Esophagus muscularis mucosa (tissue), 4 donors: ENCODE measurements at regions not wholly inside any gene's neighbourhood (a gene's known extent, or its start where the extent isn't known, plus 50 kb on each side); places are given as distances from the start of the nearest gene placed in this dataset.

Source experiments
- DNase-seq: peaks from one replicate; pipeline ENCODE4 v3.0.0-alpha.2; 2017; ENCODE audit errors: extremely low spot score
- H3K27ac ChIP-seq, 4 donors: fragments of 200-600 bp; sonication (generic); replicated peaks in 1 of 4; 1 replicate in 3 of 4; 2 replicates in 1 of 4; pipeline ENCODE4 v1.5.1; 2016 to 2019; ENCODE audit warnings: mild to moderate bottlenecking in 1 of 4
- H3K27me3 ChIP-seq, 4 donors: fragments of 200-600 bp; sonication (generic); one replicate each; pipeline versions ENCODE4 v1.5.1 to v1.6.0; 2016 to 2019
- H3K36me3 ChIP-seq, 4 donors: fragments of 200-600 bp; sonication (generic); one replicate each; pipeline ENCODE4 v1.5.1; 2016 to 2019
- H3K4me1 ChIP-seq, 4 donors: fragments of 200-600 bp; sonication (generic); one replicate each; pipeline ENCODE4 v1.5.1; 2016 to 2019
- H3K4me3 ChIP-seq, 4 donors: fragments of 200-600 bp; sonication (generic); 1 replicate in 2 of 4; 2 replicates in 2 of 4; pipeline ENCODE4 v1.5.1; 2016 to 2019; ENCODE audit warnings: mild to moderate bottlenecking in 4 of 4, moderate library complexity in 1 of 4
- H3K9me3 ChIP-seq, 4 donors: fragments of 200-600 bp; sonication (generic); 1 replicate in 3 of 4; 2 replicates in 1 of 4; pipeline ENCODE4 v1.5.1; 2016 to 2019
- EP300 ChIP-seq: sonication (generic); formaldehyde crosslinking; IDR thresholded peaks from one replicate; pipeline ENCODE4 v1.6.1; 2017; ENCODE audit warnings: antibody characterized with exemption
- POLR2A ChIP-seq: fragments of 450-650 bp; IDR thresholded peaks from one replicate; pipeline ENCODE4 v1.6.1; 2017; ENCODE audit warnings: antibody characterized with exemption, moderate library complexity, mild to moderate bottlenecking, low read depth
- POLR2AphosphoS5 ChIP-seq, 2 donors: sonication (generic); formaldehyde crosslinking; IDR thresholded peaks; one replicate each; pipeline ENCODE4 v1.6.1; 2017; ENCODE audit warnings: antibody characterized with exemption in 2 of 2
- WGBS: methylation state at CpG from one replicate; pipeline ENCODE4 v1.1.5; 2018; 5-methylcytosine and 5-hydroxymethylcytosine counted together
- intact Hi-C: fragments of 100-400 bp; cut with DNase I; formaldehyde crosslinking; loops from one replicate; pipeline ENCODE4 v1.15.1; 2023
- TF ChIP-seq, protein P1 (sequence below), 3 experiments: fragments of 200-600 bp in 2 of 3; fragments of 450-650 bp in 1 of 3; sonication (generic) in 2 of 3; IDR thresholded peaks; one replicate each; pipeline ENCODE4 v1.5.1; 2017 to 2019; ENCODE audit warnings: antibody characterized with exemption in 3 of 3, mild to moderate bottlenecking in 2 of 3, moderate library complexity in 1 of 3

DNA sequence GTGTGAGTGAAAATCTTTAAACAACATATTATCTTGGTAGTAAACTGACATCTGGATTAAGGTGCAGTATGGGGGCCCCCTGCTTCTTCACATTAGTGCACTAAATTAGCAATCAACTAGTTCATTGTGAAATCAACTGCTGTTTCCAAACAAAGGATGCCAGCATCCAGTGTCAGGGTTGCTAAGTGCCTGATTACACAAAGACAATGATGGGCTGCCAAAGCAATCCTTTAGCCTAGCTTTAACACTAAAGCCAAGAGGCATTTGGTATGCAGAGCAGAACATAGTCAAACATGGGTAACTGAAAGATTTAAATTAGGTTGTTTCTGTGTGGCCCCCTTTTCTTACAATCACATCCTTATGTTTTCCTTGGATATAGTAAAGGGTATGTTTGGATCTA is 543.1 kb upstream of the SLITRK5 start:
- Histone ChIP-seq H3K27ac (no peak overlapping the region), H3K4me3 (no peak overlapping the region), H3K4me1 (no peaks in the 10 kb centered on the region), H3K36me3 (no peaks in the 10 kb centered on the region), H3K9me3 (no peaks in the 10 kb centered on the region), H3K27me3 (no peaks in the 10 kb centered on the region)
- intact Hi-C loops: no loop called here
- DNase-seq: no peak
- TF ChIP-seq POLR2AphosphoS5 (IDR thresholded peaks at IDR 0.05): no peak
- TF ChIP-seq, protein P1, sequence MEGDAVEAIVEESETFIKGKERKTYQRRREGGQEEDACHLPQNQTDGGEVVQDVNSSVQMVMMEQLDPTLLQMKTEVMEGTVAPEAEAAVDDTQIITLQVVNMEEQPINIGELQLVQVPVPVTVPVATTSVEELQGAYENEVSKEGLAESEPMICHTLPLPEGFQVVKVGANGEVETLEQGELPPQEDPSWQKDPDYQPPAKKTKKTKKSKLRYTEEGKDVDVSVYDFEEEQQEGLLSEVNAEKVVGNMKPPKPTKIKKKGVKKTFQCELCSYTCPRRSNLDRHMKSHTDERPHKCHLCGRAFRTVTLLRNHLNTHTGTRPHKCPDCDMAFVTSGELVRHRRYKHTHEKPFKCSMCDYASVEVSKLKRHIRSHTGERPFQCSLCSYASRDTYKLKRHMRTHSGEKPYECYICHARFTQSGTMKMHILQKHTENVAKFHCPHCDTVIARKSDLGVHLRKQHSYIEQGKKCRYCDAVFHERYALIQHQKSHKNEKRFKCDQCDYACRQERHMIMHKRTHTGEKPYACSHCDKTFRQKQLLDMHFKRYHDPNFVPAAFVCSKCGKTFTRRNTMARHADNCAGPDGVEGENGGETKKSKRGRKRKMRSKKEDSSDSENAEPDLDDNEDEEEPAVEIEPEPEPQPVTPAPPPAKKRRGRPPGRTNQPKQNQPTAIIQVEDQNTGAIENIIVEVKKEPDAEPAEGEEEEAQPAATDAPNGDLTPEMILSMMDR (IDR thresholded peaks at IDR 0.05): no peak

DNA sequence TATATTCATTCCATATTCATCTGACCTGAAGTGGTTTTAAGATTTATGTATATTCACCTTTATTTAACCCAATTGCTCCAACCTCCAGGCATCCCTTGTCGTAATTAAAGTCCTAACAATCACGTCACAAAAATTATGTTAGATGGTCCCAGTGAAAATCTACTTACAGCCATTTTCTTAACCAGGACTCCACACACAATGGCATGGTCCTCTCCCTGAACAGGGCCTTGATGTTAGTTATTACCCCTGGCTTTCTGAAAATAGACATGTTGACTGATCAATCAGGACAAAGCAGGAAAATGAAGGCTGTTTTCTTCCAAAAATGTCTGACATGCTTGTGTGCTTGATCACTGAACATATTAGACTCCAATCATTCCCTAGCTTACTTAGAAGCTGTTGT is 542.7 kb upstream of the SLITRK5 start:
- H3K27me3 ChIP-seq: no peaks in the 10 kb centered on the region
- DNase-seq: no peak
- intact Hi-C loops: no loop called here
- TF ChIP-seq POLR2A (no peak), EP300 (no peak)
- 77% methylated on average over 2 of the region's 2 CpGs for WGBS
- no peak overlapping the region for H3K27ac ChIP-seq
- H3K4me1 ChIP-seq: no peaks in the 10 kb centered on the region
- H3K9me3 ChIP-seq: no peaks in the 10 kb centered on the region
- H3K4me3 ChIP-seq: no peak overlapping the region
- H3K36me3 ChIP-seq: no peaks in the 10 kb centered on the region

DNA sequence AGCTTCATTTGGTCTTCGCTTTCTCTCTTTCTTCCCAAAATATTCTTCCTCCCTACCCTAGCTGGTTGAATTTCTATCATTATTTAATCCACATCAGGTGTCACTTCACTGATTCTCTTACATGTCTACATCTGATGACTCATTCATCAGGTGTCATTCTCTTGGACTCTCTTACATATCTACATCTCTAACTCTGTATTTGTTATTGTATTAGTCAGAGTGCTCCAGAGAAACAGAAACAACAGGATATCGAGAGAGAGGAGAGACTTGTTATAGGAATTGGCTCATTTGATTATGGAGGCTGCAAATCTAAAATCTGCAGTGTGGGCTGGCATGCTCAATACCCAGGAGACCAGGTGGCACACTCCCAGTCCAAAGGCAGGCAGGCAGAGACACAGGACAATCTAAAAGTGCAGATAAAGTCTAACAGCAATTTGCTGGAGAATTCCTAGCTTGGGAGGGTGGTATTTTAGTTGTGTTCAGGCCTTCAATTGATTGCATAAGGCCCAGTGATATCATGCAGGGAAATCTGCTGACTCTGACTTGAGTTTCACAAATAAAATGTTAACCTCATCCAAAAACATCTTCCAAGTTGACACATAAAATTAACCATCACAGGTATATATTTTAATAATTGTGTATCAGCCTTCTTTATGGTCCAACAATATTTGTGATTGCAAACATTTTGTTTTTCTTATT is 541.4 kb upstream of the SLITRK5 start:
- intact Hi-C loops: no loop called here
- Histone ChIP-seq H3K4me1 (no peaks in the 10 kb centered on the region), H3K36me3 (no peaks in the 10 kb centered on the region), H3K27ac (no peak overlapping the region), H3K27me3 (no peaks in the 10 kb centered on the region), H3K4me3 (no peak overlapping the region), H3K9me3 (no peaks in the 10 kb centered on the region)
- WGBS: 83% methylated on average over 2 of the region's 2 CpGs
- TF ChIP-seq, protein P1 (IDR thresholded peaks at IDR 0.05): no peak
- TF ChIP-seq POLR2AphosphoS5 (IDR thresholded peaks at IDR 0.05) (no peak), POLR2A (no peak), EP300 (no peak)
- no peak for DNase-seq

DNA sequence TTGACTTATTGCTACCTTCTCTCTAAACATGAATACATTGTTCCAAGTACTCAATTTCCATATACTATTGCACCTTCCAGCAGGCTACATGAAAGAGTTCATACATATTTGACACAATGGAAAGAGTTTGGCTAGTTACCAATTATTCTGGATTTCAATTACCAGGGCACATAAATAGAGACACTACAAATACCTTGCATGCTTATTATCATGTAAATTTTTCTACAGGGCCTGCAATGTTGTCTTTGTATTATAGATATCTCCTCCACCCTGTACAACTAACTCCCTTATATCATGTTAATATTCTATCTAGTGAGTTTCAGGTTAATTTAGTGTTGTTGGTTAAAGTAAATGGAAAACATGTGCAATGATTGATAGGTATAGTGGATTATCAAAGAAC is 540.7 kb upstream of the SLITRK5 start:
- intact Hi-C loops: no loop called here
- no peaks in the 10 kb centered on the region for H3K27me3 ChIP-seq
- H3K36me3 ChIP-seq: no peaks in the 10 kb centered on the region
- no peak overlapping the region for H3K4me3 ChIP-seq
- no peaks in the 10 kb centered on the region for H3K9me3 ChIP-seq
- no peak for TF ChIP-seq POLR2A
- no peak for TF ChIP-seq EP300
- TF ChIP-seq, protein P1 (IDR thresholded peaks at IDR 0.05): no peak
- TF ChIP-seq POLR2AphosphoS5 (IDR thresholded peaks at IDR 0.05): no peak
- DNase-seq: no peak
- no peak overlapping the region for H3K27ac ChIP-seq
- no peaks in the 10 kb centered on the region for H3K4me1 ChIP-seq

DNA sequence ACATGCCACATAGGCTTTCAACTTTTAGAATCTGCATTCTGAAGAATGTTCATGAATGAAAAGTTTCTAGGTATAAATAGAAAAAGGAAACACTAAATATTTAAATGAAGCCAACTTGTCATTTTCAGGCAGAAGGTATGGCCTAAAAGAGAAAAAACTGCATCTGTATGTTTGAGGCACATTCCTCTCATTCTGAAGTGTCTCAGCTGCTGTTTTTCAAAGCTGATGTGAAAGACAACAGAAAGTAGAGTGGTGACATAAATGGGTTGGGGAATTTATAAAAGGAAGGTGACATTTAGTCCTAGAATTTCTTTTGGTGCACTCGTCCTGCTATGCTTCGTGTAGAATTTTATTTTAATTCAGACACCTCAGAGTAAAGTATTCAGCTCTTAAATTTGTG is 539.6 kb upstream of the SLITRK5 start:
- no peaks in the 10 kb centered on the region for H3K4me1 ChIP-seq
- WGBS: 44% methylated on average over 2 of the region's 2 CpGs
- no peak overlapping the region for H3K4me3 ChIP-seq
- intact Hi-C loops: no loop called here
- DNase-seq: no peak
- no peaks in the 10 kb centered on the region for H3K27me3 ChIP-seq
- TF ChIP-seq EP300: no peak
- no peak for TF ChIP-seq POLR2AphosphoS5 (IDR thresholded peaks at IDR 0.05)
- H3K27ac ChIP-seq: no peak overlapping the region
- no peaks in the 10 kb centered on the region for H3K9me3 ChIP-seq
- H3K36me3 ChIP-seq: no peaks in the 10 kb centered on the region

DNA sequence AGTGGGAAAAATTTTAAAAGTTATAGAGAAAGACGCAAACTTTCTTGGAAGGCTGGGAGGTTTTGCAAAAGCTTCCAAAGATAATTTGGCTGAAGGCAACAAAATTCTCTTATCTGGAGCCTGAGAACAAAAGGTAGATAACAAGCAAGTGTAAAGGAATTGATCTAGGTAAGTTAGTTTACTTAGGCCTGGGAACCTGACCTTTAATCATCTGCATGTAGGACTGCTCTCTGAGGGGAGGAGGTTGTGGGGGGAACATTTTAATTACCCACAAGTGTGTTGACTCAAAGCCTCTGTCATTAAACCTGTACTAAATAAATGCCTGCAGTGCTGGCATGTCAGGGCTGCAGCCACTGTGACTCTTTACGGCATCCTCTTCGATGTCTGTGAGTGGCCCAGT is 532.3 kb upstream of the SLITRK5 start:
- Histone ChIP-seq H3K9me3 (no peaks in the 10 kb centered on the region), H3K27me3 (no peaks in the 10 kb centered on the region), H3K27ac (no peak overlapping the region), H3K36me3 (no peaks in the 10 kb centered on the region), H3K4me3 (no peak overlapping the region), H3K4me1 (no peaks in the 10 kb centered on the region)
- no peak for DNase-seq
- WGBS: 90% methylated on average over 3 of the region's 3 CpGs
- intact Hi-C loops: no loop called here
- TF ChIP-seq EP300: no peak
- TF ChIP-seq, protein P1 (IDR thresholded peaks at IDR 0.05): no peak
- TF ChIP-seq POLR2A: no peak
- TF ChIP-seq POLR2AphosphoS5 (IDR thresholded peaks at IDR 0.05): no peak
